ENCODE measurements at regions not wholly inside any gene's neighbourhood (a gene's known extent, or its start where the extent isn't known, plus 50 kb on each side); places are given as distances from the start of the nearest gene placed in this dataset.

- in situ Hi-C loops (cut with MboI), result no loop called here
- CTCF ChIA-PET (ENCODE audit: low intra/inter-chr PET ratio), result no interaction called here
These were observed 70.8 kb upstream of the NXT1 start for GRCh38 chr20:23279836-23280235.

More at GRCh38 chr20:23279836-23280235, 70.8 kb upstream of the NXT1 start:
- ATAC-seq (no peak), DNase-seq (ENCODE audit: extremely low read depth in 1 of 4, low spot score in 3 of 4) (no peak), FAIRE-seq (no peak)
- Histone ChIP-seq H2AFZ (ENCODE audit: low read depth, low read length) (no peak overlapping the region), H3K4me1 (replicated peaks in 1 of 2; ENCODE audit: control insufficient read depth in 2 of 2, insufficient read depth in 2 of 2, low read length in 2 of 2) (no peaks in the 10 kb centered on the region; a peak in 1 of 5 replicates), H3K79me2 (ENCODE audit: control insufficient read depth, insufficient read depth, low read length) (no peaks in the 10 kb centered on the region), H3K4me3 (no peak overlapping the region), H3K27me3 (ENCODE audit: control insufficient read depth in 2 of 2, insufficient read depth in 2 of 2, low read length in 2 of 2) (peaks cover 0 to 10% of the 10 kb centered on the region in 2 experiments; a peak in 2 of 5 replicates), H3K4me2 (ENCODE audit: insufficient read depth, low read length) (no peak overlapping the region), H3K27ac (ENCODE audit: extremely low read depth, low read depth, low read length) (no peak overlapping the region), H3K36me3 (ENCODE audit: control insufficient read depth, insufficient read depth, low read length) (no peaks in the 10 kb centered on the region), H3K9me3 (replicated peaks; ENCODE audit: control insufficient read depth, insufficient read depth, low read depth, low read length) (no peaks in the 10 kb centered on the region), H4K20me1 (replicated peaks; ENCODE audit: control insufficient read depth, insufficient read depth, low read length) (no peaks in the 10 kb centered on the region), H3K9ac (ENCODE audit: insufficient read depth in 1 of 2, low read depth in 2 of 2, low read length in 2 of 2) (no peak overlapping the region), H3K9me1 (ENCODE audit: control insufficient read depth, insufficient read depth, low read length) (no peaks in the 10 kb centered on the region)
- WGBS (ENCODE audit: insufficient coverage, low coverage, missing lambda C conversion rate), result 8% methylated on average over 7 of the region's 7 CpGs
- POLR2A ChIA-PET, result no interaction called here
- no peak for TF ChIP-seq CEBPZ (IDR thresholded peaks at IDR 0.05; ENCODE audit: borderline replicate concordance, low read depth, low read length)
- TF ChIP-seq HDAC3 (IDR thresholded peaks at IDR 0.05; ENCODE audit: borderline replicate concordance, partially characterized antibody), result no peak
- intact Hi-C loops (cut with micrococcal nuclease), result no loop called here
- BruUV-seq (replicated peaks), result no TSS peak
